Activated T-cell treated with anti-CD3 and anti-CD28 coated beads, Interleukin-2, amount 50 U/mL, for 48 hours (primary cell): ENCODE measurements at regions not wholly inside any gene's neighbourhood (a gene's known extent, or its start where the extent isn't known, plus 50 kb on each side); places are given as distances from the start of the nearest gene placed in this dataset.

Experiments
- DNase-seq, 2 experiments: peaks; one replicate each; pipeline ENCODE4 v3.0.0-alpha.2; 2020

GRCh38 chrX:69362856-69363255, 141.3 kb upstream of the NALF2 start:
- no peak for DNase-seq

GRCh38 chrX:69362354-69362753, 141.8 kb upstream of the NALF2 start:
- DNase-seq: no peak

GRCh38 chrX:69361311-69361845, 142.7 kb upstream of the NALF2 start:
- no peak for DNase-seq

- no peak for DNase-seq
These were observed 146.8 kb upstream of the NALF2 start for GRCh38 chrX:69357317-69357716.

GRCh38 chrX:69324851-69325250, 159.6 kb upstream of the PJA1 start:
- DNase-seq: no peak

- DNase-seq: no peak
These were observed 158.8 kb upstream of the PJA1 start for GRCh38 chrX:69323786-69324720.

- no peak for DNase-seq
These were observed 156.5 kb upstream of the PJA1 start for GRCh38 chrX:69321789-69322188.

GRCh38 chrX:69321006-69321655, 155.9 kb upstream of the PJA1 start:
- DNase-seq: no peak

GRCh38 chrX:69320116-69320515, 154.9 kb upstream of the PJA1 start:
- no peak for DNase-seq

GRCh38 chrX:69319376-69319775, 154.1 kb upstream of the PJA1 start:
- no peak for DNase-seq

GRCh38 chrX:69318651-69319340, 153.5 kb upstream of the PJA1 start:
- DNase-seq: no peak

- DNase-seq: no peak
These were observed 152.5 kb upstream of the PJA1 start for GRCh38 chrX:69317721-69318120.

- no peak for DNase-seq
These were observed 149.4 kb upstream of the PJA1 start for GRCh38 chrX:69314436-69315348.

- DNase-seq: no peak
These were observed 148.5 kb upstream of the PJA1 start for GRCh38 chrX:69313617-69314290.

- no peak for DNase-seq
These were observed 146.8 kb upstream of the PJA1 start for GRCh38 chrX:69311936-69312670.

- no peak for DNase-seq
These were observed 144.0 kb upstream of the PJA1 start for GRCh38 chrX:69309074-69309792.

GRCh38 chrX:69307756-69308155, 142.5 kb upstream of the PJA1 start:
- no peak for DNase-seq

- DNase-seq: no peak
These were observed 141.8 kb upstream of the PJA1 start for GRCh38 chrX:69307029-69307428.

- no peak for DNase-seq
These were observed 140.8 kb upstream of the PJA1 start for GRCh38 chrX:69306063-69306404.

- DNase-seq: no peak
These were observed 140.2 kb upstream of the PJA1 start for GRCh38 chrX:69305333-69306062.
